Stimulated activated CD4-positive, alpha-beta T cell treated with anti-CD3 and anti-CD28 coated beads, Interleukin-4, amount 100 ng/mL, for 24 hours (primary cell): ENCODE measurements at regions not wholly inside any gene's neighbourhood (a gene's known extent, or its start where the extent isn't known, plus 50 kb on each side); places are given as distances from the start of the nearest gene placed in this dataset.

ENCODE experiments used
- DNase-seq: peaks from one replicate; pipeline ENCODE4 v3.0.0-alpha.2; 2020

- DNase-seq = no peak
Measured at GRCh38 chr10:35912615-35913569, 270.8 kb upstream of the FZD8 start.

GRCh38 chr10:35911954-35912353, 269.9 kb upstream of the FZD8 start:
- DNase-seq = no peak

GRCh38 chr10:35911233-35911632, 269.1 kb upstream of the FZD8 start:
- DNase-seq = no peak

GRCh38 chr10:35910234-35910633, 268.1 kb upstream of the FZD8 start:
- DNase-seq = no peak

GRCh38 chr10:35909121-35909720, 267.1 kb upstream of the FZD8 start:
- no peak for DNase-seq

GRCh38 chr10:35908451-35908850, 266.4 kb upstream of the FZD8 start:
- no peak for DNase-seq

- no peak for DNase-seq
Measured at GRCh38 chr10:35907548-35907947, 265.5 kb upstream of the FZD8 start.

- no peak for DNase-seq
Measured at GRCh38 chr10:35906155-35906554, 264.1 kb upstream of the FZD8 start.

- DNase-seq = no peak
Measured at GRCh38 chr10:35903021-35903420, 260.9 kb upstream of the FZD8 start.

GRCh38 chr10:35898716-35899440, 256.8 kb upstream of the FZD8 start:
- DNase-seq = no peak

GRCh38 chr10:35896001-35896400, 253.9 kb upstream of the FZD8 start:
- no peak for DNase-seq

- no peak for DNase-seq
Measured at GRCh38 chr10:35895331-35895730, 253.2 kb upstream of the FZD8 start.

- no peak for DNase-seq
Measured at GRCh38 chr10:35892526-35892925, 250.4 kb upstream of the FZD8 start.

- DNase-seq = no peak
Measured at GRCh38 chr10:35890676-35891495, 248.8 kb upstream of the FZD8 start.

- DNase-seq = no peak
Measured at GRCh38 chr10:35889971-35890675, 248.0 kb upstream of the FZD8 start.

GRCh38 chr10:35889226-35889625, 247.1 kb upstream of the FZD8 start:
- DNase-seq = no peak

GRCh38 chr10:35888400-35888799, 246.3 kb upstream of the FZD8 start:
- DNase-seq = no peak

GRCh38 chr10:35887685-35888084, 245.6 kb upstream of the FZD8 start:
- no peak for DNase-seq

GRCh38 chr10:35885076-35885475, 243.0 kb upstream of the FZD8 start:
- DNase-seq = no peak

GRCh38 chr10:35884657-35885071, 242.6 kb upstream of the FZD8 start:
- no peak for DNase-seq

GRCh38 chr10:35882422-35883150, 240.5 kb upstream of the FZD8 start:
- no peak for DNase-seq
